Suprapubic skin (tissue), 4 donors: ENCODE measurements at regions not wholly inside any gene's neighbourhood (a gene's known extent, or its start where the extent isn't known, plus 50 kb on each side); places are given as distances from the start of the nearest gene placed in this dataset.

Experiments
- CTCF ChIP-seq, 2 donors: fragments of 200-600 bp in 1 of 2; fragments of 450-650 bp in 1 of 2; sonication (generic) in 1 of 2; IDR thresholded peaks; one replicate each; pipeline ENCODE4 v1.5.1; 2016 to 2019; ENCODE audit warnings: antibody characterized with exemption in 2 of 2, mild to moderate bottlenecking in 1 of 2, moderate library complexity in 1 of 2
- EP300 ChIP-seq: sonication (generic); formaldehyde crosslinking; IDR thresholded peaks from one replicate; pipeline ENCODE4 v1.6.1; 2017; ENCODE audit warnings: antibody characterized with exemption
- POLR2A ChIP-seq, 2 donors: fragments of 450-650 bp; IDR thresholded peaks; one replicate each; pipeline ENCODE4 v1.6.1; 2017; ENCODE audit warnings: antibody characterized with exemption in 2 of 2, mild to moderate bottlenecking in 2 of 2, moderate library complexity in 2 of 2
- POLR2AphosphoS5 ChIP-seq, 3 donors: sonication (generic); formaldehyde crosslinking; IDR thresholded peaks; one replicate each; pipeline ENCODE4 v1.6.1; 2017; ENCODE audit warnings: antibody characterized with exemption in 3 of 3

- TF ChIP-seq CTCF (IDR thresholded peaks at IDR 0.05) (no peak), POLR2A (IDR thresholded peaks at IDR 0.05) (no peak), EP300 (no peak), POLR2AphosphoS5 (IDR thresholded peaks at IDR 0.05) (no peak)
Observed at GRCh38 chr7:142481548-142481947, 223.7 kb upstream of the PRSS58 start.
